Fibroblast of skin of left biceps (primary cell): ENCODE measurements at regions not wholly inside any gene's neighbourhood (a gene's known extent, or its start where the extent isn't known, plus 50 kb on each side); places are given as distances from the start of the nearest gene placed in this dataset.
"Not testable (repeated sequence)": the region's sequence is repeated elsewhere in the genome, so short reads cannot be mapped to it uniquely, and the experiment has no call there.

Experiments
- DNase-seq, 2 experiments: peaks; one replicate each; pipeline ENCODE4 v3.0.0-alpha.2; 2013; ENCODE audit warnings: low read depth in 2 of 2

DNA sequence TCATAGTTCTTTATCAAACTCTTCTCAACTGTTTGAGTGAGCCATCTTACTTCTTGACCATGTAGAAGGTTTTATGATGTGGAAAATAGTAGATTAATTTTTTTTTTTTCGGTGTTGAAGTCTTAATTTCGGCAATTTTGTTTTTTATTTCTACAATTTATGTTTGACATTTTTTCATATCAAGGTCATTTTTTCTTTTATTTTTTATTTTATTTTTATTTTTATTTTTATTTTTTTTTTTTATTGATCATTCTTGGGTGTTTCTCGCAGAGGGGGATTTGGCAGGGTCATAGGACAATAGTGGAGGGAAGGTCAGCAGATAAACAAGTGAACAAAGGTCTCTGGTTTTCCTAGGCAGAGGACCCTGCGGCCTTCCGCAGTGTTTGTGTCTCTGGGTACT is 203.8 kb upstream of the CBLB start:
- not testable (repeated sequence) for DNase-seq

DNA sequence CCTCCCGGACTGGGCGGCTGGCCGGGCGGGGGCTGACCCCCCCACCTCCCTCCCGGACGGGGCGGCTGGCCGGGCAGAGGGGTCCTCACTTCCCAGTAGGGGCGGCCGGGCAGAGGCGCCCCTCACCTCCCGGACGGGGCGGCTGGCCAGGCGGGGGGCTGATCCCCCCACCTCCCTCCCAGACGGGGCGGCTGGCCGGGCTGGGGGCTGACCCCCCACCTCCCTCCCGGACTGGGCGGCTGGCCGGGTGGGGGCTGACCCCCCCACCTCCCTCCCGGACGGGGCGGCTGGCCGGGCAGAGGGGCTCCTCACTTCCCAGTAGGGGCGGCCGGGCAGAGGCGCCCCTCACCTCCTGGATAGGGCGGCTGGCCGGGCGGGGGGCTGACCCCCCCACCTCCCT is 205.0 kb upstream of the CBLB start:
- DNase-seq, result not testable (repeated sequence)

DNA sequence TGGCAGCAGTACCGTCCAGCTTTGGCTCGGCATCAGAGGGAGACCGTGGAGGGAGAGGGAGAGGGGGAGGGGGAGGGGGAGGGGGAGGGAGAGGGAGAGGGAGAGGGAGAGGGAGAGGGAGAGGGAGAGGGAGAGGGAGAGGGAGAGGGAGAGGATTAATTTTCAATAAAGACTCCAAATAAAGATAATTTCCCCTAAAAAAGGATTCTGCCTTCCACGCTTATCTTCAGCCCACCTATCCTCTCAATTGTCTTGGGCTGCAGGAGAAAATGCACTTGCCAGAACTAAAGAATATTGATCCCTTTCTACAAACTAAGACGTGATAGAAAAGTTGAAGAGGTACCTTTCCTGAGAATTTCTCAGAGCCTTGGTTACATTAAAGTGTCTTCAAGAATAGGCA is 206.9 kb upstream of the CBLB start:
- not testable (repeated sequence) for DNase-seq

DNA sequence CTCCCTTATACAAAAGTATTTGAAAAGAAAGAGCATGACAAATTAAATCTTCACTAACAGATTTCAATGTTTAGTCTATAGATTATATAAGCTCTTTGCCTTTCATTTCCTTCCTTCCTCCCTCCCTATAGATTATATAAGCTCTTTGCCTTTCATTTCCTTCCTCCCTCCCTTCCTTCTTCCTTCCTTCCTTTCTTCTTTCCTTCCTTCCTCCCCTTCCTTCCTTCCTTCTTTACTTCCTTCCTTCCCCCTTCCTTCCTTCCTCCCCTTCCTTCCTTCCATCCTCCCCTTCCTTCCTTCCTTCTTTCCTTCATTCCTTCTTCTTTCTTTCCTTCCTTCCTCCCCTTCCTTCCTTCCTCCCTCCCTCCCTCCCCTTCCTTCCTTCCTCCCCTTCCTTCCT is 209.8 kb upstream of the CBLB start:
- no peak for DNase-seq

DNA sequence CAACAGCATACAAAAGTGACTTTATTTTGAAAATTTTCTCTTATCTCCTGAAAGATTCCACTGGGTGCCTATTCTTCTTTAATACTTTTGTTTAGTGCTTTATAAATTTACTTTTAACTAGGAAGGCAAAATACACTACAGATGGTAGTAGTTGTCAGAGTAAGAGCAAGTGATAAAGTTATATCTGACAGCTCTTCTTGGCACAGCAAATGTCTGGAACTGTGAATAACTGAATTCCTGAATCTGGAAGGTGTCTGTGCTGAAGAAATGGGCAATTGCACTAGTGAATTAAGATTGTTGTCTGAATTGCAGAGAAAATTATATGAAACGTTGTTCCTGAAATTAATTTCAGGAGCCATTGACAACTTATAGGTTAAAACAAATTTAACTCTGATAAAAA is 213.8 kb upstream of the CBLB start:
- no peak for DNase-seq

DNA sequence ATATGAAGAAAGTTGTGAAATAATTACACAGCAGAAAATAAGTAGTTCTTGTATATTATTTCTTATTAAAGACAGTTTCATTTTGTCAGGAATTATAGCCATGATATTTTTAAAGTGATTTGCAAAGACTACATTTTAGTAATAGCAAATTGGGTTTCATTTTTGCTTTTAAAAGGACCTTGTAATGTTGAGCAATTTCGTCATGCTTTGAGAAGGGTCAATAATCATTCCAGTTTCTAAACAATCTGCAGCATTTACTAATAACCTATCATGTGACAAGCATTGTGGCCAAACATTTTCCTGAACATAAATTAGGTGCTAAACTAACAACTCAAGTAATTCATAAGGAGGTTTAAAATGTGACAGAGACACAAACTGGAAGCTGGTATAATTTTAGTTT is 214.4 kb upstream of the CBLB start:
- DNase-seq, result no peak

DNA sequence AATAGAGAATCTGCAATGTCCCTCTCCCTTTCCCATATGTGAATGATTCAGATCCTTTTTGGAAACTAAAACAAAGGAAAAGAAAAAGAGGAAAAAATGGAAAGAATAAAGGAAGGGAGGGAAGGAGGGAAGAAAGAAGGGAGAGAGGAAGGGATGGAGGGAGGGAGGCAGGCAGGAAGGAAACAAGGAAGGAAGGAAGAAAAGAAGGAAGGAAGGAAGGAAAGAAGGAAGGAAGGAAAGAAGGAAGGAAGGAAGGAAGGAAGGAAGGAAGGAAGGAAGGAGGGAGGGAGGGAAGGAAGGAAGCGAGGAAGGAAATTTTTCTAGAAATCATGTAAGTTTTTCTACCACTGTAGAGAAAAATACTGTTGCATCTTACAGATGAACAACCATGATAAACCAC is 215.0 kb upstream of the CBLB start:
- DNase-seq, result no peak

DNA sequence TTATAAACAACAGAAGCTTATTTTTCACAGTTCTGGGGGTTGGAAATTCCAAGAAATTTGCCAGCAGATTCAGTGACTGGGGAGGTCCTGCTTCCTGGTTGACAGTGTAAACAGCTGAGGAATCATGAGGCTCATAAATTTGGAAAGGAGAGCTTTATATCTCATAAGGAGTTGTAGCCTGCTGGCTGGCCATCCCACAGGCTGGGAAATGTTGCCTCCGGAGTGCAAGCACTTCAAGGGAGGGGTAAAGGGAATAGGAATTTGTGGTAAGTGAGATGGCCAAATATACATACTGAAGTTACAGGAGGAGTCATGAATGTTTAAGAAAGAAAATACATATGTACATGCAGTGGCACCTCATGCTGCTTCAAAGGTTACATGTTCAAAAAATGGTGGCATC is 217.2 kb upstream of the CBLB start:
- DNase-seq, result no peak

DNA sequence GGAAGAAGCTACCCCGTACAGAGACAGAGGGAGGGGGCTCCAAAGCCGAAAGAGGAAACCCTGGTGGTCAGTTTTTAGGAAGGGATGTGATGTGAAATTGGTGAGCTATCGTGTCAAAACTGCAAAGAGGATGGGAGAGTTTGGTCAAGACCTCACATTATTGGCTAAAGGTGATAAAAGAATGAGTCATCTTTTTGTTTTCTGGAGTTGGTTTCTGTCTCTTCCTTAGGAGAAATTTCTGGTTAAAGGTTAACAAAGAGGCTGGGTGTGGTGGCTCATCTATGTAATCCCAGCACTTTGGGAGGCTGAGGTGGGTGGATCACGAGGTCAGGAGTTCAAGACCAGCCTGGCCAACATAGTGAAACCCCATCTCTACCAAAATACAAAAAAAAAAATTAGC is 217.8 kb upstream of the CBLB start:
- no peak for DNase-seq

DNA sequence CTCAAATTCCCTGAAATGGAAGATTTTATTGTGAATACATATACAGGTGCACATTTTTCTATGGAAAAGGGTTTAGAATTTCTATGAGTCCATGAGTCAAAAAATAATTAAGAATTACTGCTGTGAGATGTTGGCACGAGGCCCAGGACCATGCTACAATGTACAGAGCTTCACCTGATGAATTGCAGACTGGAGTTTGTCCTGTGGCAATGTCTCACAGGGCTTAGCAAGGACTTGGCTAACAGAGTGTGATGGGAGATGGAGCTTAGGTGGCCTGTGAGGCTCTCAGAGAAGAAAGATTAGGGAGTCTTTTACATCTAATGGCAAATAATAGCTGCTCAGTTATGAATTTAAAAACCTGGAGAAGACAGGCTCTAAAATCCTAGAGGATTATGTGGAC is 219.5 kb upstream of the CBLB start:
- no peak for DNase-seq

DNA sequence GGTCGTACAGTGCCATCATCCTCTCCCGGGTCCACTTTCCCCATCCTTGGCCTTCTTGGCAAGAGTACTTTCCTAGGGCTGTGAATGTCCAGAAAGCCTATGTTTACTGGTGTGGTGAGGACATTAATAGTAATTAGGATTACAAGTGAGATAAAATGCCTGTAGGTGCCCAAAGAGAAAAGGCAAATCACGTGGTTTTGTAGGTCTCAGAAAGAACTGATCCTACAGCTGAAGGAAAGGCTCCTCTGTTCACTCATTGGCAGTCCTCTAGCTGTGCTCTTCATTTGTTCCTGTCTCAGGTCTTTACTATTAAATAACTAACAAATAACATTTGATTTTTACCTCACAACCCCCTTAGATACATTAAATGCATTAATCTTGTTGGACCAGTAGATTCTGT is 220.1 kb upstream of the CBLB start:
- no peak for DNase-seq

DNA sequence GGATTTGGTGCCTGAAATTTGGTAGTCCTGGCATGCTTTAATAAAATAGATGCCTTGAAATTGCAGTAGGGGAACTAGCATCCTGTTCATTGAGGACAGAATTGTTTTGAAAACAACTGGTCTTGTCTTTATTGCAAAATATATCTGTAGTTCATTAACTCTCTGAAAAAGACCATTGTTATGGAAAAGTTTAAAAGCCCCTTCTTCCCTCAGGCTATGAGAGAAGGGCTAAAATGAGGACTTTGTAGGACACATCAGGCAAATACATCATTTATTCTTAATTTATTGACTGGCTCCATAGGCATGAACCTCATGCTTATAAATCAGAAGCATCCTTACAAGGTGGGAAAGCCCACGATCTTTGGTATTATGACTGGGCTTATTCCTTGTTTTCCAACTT is 221.0 kb upstream of the CBLB start:
- no peak for DNase-seq

DNA sequence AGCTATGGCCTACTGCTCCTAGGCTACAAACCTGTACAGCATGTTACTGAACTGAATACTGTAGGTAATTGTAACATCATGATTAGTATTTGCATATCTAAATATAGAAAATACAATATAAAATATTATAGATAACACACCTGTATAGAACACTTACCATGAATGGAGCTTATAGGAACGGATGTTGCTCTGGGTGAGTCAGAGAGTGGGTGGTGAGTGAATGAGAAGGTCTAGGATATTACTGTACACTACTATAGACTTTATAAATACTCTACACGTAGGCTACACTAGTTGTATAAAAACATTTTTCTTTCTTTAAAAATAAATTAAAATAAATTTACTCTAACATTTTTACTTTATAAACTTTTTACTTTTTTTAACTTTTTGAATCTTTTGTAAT is 224.0 kb upstream of the CBLB start:
- no peak for DNase-seq

DNA sequence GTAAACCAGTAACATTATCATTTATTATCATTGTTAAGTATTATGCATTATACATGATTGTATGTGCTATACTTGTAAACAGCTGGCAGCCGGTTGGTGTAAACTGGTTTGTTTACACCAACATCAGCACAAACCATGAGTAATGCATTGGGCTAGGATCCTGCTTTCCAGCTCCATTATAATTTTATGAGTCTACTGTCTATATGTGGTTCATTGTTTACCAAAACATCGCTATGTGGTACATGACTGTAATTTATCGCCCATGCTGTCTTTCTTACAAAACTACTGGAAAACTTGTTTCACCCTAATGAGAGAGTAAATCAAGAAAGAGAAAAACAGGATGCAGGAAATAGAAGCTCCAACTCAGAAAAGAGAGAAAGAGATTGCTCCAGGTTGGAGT is 224.8 kb upstream of the CBLB start:
- DNase-seq, result no peak

DNA sequence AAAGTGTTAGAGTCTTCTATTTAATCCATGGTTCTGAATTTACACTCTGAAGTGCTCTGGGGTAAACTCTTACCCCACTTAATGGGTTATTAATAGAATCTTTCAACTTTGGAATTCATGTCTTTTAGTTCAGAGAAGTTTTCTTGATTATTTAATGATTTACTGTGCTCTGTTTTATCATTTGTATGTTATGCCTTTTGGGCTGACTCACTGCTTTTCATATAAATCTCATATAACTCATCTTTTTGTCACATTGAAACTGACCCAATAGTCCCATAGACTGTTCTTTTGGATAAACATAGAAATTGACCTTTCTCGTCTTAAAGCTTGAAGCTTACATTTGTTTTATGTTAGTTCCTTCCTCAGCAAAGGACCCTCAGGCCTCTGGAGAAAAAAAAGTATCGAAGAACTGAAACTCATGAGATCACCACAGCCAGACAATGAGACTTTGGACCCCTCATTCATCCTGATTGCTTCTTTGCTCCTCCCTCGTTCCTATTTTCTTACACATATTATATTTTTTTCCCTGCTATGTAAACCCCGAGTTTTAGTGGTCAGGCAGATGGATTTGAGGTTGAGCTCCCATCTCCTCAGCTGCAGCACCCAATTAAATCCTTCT is 229.1 kb upstream of the CBLB start:
- peak in 1 of 2 experiments; percentile 18 for DNase-seq

DNA sequence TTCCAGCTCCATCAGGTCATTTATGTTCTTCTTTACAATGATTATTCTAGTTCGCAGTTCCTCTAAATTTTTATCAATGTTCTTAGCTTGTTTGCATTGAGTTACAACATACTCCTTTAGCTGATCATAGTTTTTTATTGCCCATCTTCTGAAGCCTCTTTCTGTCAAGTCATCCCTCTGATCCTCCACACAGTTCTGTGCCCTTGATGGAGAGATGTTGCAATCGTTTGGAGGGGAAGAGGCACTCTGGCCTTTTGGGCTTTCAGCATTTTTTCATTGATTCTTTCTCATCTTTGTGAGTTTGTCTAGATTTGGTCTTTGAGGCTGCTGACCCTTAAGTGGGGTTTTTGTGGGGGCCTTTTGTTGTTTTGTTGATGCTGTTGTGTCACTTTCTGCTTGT is 234.6 kb upstream of the CBLB start:
- DNase-seq, result no peak

DNA sequence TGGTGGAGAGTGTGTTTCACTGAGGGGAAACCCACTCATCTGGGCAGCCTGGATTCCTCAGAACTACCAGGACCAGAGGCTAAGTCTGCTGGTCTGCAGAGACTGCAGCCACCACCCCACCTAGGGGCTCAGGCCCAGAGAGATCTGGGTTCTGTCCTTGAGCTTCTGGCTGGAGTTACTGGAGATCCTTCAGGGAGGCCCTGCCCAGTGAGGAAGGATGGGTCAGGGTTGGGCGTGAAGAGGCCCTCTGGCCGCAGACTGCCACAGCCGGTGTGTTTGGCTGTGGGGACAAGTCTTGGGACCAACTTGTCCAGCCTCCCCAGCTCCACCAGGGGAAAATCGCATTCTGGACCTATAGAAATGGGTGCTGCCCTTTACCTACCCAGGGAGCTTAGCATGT is 235.3 kb upstream of the CBLB start:
- no peak for DNase-seq

DNA sequence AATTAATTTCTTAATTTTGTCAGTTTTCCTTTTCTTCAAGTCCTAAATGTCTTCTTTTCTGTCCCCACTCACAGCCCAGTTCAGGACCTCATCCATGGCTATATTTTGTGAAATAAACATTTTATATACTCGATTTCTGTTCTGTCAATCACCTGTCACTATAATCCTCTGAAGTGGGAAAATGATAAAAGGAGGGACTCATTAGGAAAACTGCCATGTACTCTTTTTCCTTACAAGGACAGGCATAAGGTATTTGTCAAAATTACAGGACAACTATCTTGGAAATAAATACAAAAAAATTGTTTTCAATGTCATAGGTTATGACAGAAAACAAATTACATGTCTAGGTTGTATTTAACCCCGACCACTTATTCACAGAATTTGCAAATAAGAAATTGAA is 240.1 kb upstream of the CBLB start:
- no peak for DNase-seq

DNA sequence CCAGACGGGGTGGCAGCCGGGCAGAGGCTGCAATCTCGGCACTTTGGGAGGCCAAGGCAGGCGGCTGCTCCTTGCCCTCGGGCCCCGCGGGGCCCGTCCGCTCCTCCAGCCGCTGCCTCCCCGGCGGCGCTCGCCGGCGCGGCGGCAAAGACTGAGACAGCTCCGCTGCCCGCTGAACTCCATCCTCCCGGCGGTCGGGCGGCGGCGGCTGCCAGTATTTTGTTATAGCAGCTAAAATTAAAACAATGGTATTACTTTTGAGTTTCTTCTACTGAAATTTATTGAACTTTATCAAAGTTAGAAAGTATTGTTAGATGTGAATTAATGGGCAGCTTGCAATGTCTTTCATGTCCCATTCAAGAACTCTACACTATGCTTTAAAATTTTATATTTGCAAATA is 243.7 kb upstream of the CBLB start:
- DNase-seq, result not testable (repeated sequence)

DNA sequence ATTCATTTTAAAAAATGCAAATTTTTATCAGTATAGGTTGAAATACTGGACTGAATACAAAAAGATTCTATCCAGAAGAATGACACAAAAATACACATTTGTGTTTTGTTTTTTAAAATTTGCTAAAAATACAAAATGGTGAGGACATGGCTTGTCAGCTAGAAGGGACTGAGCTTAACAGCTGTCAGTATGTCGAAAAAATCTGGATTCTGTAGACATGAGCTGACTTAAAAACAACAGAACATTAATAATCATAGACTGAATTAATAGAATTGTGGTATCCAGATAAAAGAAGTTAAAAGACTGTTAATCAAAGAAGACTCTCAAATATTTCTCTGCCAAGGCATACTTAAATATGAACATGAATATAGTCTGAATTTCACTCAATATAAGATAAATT is 244.9 kb upstream of the CBLB start:
- no peak for DNase-seq

DNA sequence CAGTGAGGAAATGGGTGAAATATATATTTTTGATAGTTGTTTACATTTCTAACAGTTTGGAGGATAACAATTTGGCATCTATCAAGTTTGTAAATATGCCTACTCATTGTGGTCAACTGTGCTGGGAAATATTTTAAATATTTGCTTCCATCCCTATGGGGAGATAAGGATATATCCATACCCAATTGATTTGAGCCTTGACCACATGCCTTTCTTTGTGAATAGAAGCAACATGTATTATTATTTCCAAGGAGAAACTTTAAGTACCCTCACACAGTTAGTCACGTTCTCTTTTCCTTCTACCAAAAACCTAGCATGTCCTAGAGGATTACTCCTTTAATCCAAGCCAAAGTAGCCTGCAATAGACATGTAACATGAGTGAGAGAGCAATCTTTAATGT is 245.4 kb upstream of the CBLB start:
- no peak for DNase-seq

DNA sequence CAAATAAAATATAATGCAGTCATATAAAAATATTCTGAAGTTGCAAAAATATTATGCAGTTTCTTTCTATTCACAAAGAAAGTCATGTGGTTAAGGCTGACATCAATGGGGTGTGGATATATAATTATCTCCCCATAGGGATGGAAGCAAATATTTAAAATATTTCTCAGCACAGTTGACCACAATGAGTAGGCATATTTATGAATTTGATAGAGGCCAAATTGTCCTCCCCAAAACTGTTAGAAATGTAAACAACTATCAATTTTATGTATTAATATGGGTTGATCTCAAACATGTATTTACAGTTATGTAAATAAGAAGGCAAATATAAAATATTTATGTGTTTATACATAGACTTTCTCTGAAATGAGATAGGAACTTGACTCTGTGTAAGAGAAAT is 246.0 kb upstream of the CBLB start:
- peak in 1 of 2 experiments; percentile 38 for DNase-seq

DNA sequence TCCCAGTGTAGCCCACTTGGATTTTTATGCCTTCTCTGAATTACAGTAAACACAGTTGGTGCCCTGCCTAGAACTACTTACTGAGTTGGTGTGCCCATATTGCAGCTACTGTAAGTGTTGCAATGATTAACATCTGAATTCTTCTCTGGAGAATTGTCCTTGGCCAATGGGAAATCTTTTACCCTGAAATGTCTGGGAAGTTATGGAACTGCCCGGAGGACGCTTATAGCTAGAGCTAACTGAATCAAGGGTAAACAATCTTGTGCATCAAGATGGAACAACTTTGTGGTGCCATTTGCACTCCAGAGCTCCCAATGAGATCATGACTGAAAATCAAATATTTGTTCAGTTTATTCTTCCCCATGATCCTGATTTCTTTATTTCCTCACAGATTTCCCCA is 246.7 kb upstream of the CBLB start:
- no peak for DNase-seq

DNA sequence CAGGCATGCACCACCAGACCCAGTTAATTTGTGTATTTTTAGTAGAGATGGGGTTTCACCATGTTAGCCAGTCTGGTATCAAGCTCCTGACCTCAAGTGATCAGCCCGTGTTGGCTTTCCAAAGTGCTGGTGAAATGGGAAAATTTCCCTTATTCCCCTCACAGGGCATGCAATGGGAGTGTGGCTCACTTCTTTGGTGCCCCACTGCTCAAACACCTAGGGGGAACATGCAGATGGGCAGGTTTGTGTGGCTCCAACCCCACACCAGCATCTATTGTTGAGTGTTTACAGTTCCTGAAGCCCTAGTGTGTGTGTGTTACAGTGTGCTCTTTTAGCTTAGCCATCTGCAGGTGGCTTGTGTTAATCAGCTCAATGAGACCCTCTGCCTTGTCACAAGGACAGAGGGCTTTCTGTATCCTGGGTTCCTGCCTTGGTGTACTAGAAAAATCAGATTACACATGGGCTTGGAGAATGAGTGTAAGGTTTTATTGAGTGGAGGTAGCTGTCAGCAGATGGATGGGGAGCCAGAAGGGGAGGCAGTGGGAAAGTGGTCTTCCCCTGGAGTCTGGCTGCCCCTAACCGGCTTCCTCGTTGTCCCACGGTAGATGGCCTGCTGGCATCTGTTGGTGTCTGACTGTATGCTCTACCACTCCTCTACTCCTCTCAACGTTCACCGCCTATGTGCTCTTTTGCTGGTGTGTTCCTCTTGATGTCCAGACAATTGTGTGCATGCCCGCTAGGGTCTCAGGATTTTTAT is 248.1 kb upstream of the CBLB start:
- DNase-seq, result no peak
